Gastrocnemius medialis (tissue), 4 donors: ENCODE measurements at regions not wholly inside any gene's neighbourhood (a gene's known extent, or its start where the extent isn't known, plus 50 kb on each side); places are given as distances from the start of the nearest gene placed in this dataset.

Experiments
- ATAC-seq, 2 donors: fragments of 150-250 bp; one replicate each; pipeline ENCODE4 v1.9.1; 2016
- DNase-seq, 2 donors: peaks; one replicate each; pipeline ENCODE4 v3.0.0-alpha.2; 2019
- H3K27ac ChIP-seq, 4 donors: fragments of 200-600 bp; sonication (generic); 1 replicate in 1 of 4; 2 replicates in 3 of 4; pipeline ENCODE4 v1.5.1; 2016 to 2018; ENCODE audit warnings: mild to moderate bottlenecking in 2 of 4, moderate library complexity in 1 of 4
- H3K27me3 ChIP-seq, 3 donors: fragments of 200-600 bp; sonication (generic) in 2 of 3; 1 replicate in 1 of 3; 2 replicates in 2 of 3; pipeline versions ENCODE4 v1.5.1 to v1.6.0; 2016 to 2019; ENCODE audit warnings: mild to moderate bottlenecking in 1 of 3, moderate library complexity in 1 of 3
- H3K36me3 ChIP-seq, 2 donors: fragments of 200-600 bp; sonication (generic) in 1 of 2; one replicate each; pipeline ENCODE4 v1.5.1; 2017 to 2018
- H3K4me1 ChIP-seq, 2 donors: fragments of 200-600 bp; sonication (generic) in 1 of 2; one replicate each; pipeline ENCODE4 v1.5.1; 2016 to 2017; ENCODE audit warnings: mild to moderate bottlenecking in 2 of 2
- H3K4me3 ChIP-seq, 4 donors: fragments of 200-600 bp; sonication (generic) in 3 of 4; 1 replicate in 1 of 4; 2 replicates in 3 of 4; pipeline ENCODE4 v1.5.1; 2016 to 2019; ENCODE audit warnings: mild to moderate bottlenecking in 2 of 4
- H3K9me3 ChIP-seq, 3 donors: fragments of 200-600 bp; sonication (generic) in 2 of 3; 1 replicate in 1 of 3; 2 replicates in 2 of 3; pipeline ENCODE4 v1.5.1; 2016 to 2019
- CTCF ChIP-seq, 5 experiments: fragments of 450-650 bp in 3 of 5; fragments of 200-600 bp in 2 of 5; sonication (generic) in 2 of 5; IDR thresholded peaks in 4 of 5; conservative IDR thresholded peaks in 1 of 5; 1 replicate in 4 of 5; 2 replicates in 1 of 5; pipeline ENCODE4 v1.5.1; 2016 to 2019; ENCODE audit warnings: antibody characterized with exemption in 5 of 5, mild to moderate bottlenecking in 3 of 5, moderate library complexity in 3 of 5
- POLR2A ChIP-seq, 2 donors: fragments of 450-650 bp; IDR thresholded peaks; one replicate each; pipeline ENCODE4 v1.6.1; 2017; ENCODE audit warnings: antibody characterized with exemption in 2 of 2, mild to moderate bottlenecking in 2 of 2, moderate library complexity in 2 of 2
- in situ Hi-C, 4 donors: fragments of 200-750 bp; cut with MboI; loops; one replicate each; pipeline versions ENCODE4 v1.15.0 to v1.8.0; 2017; ENCODE audit warnings: low sequenced_read_pairs in 4 of 4
- intact Hi-C: fragments of 100-400 bp; cut with DNase I; formaldehyde crosslinking; loops from one replicate; pipeline ENCODE4 v1.15.1; 2023; ENCODE audit warnings: low total_unique reads

- no peak for DNase-seq
- TF ChIP-seq POLR2A (IDR thresholded peaks at IDR 0.05): no peak
- no peak for TF ChIP-seq CTCF (IDR thresholded peaks at IDR 0.05 in 4 of 5, conservative IDR thresholded peaks at IDR 0.05 in 1 of 5)
- Histone ChIP-seq H3K27me3 (no peaks in the 10 kb centered on the region), H3K4me3 (no peak overlapping the region), H3K9me3 (no peaks in the 10 kb centered on the region), H3K4me1 (no peaks in the 10 kb centered on the region), H3K27ac (no peak overlapping the region), H3K36me3 (no peaks in the 10 kb centered on the region)
- ATAC-seq: no peak
- intact Hi-C loops: no loop called here
- in situ Hi-C loops: no loop called here
Measured at GRCh38 chr10:83522456-83522855, 616.9 kb upstream of the GHITM start.

GRCh38 chr10:83522881-83523386 is 616.4 kb upstream of the GHITM start:
- Histone ChIP-seq H3K4me1 (no peaks in the 10 kb centered on the region), H3K27me3 (no peaks in the 10 kb centered on the region), H3K9me3 (no peaks in the 10 kb centered on the region), H3K4me3 (no peak overlapping the region), H3K36me3 (no peaks in the 10 kb centered on the region), H3K27ac (no peak overlapping the region)
- intact Hi-C loops: no loop called here
- TF ChIP-seq POLR2A (IDR thresholded peaks at IDR 0.05) (no peak), CTCF (IDR thresholded peaks at IDR 0.05 in 4 of 5, conservative IDR thresholded peaks at IDR 0.05 in 1 of 5) (no peak)
- in situ Hi-C loops: no loop called here
- no peak for DNase-seq
- ATAC-seq: no peak

- ATAC-seq (no peak), DNase-seq (no peak)
- intact Hi-C loops: no loop called here
- TF ChIP-seq CTCF (IDR thresholded peaks at IDR 0.05 in 4 of 5, conservative IDR thresholded peaks at IDR 0.05 in 1 of 5): no peak
- TF ChIP-seq POLR2A (IDR thresholded peaks at IDR 0.05): no peak
- no peak overlapping the region for H3K4me3 ChIP-seq
- H3K27ac ChIP-seq: no peak overlapping the region
- in situ Hi-C loops: no loop called here
- peaks cover 0 to 4% (median 0%) of the 10 kb centered on the region in 3 donors for H3K9me3 ChIP-seq
- no peaks in the 10 kb centered on the region for H3K4me1 ChIP-seq
- H3K36me3 ChIP-seq: no peaks in the 10 kb centered on the region
- no peaks in the 10 kb centered on the region for H3K27me3 ChIP-seq
Measured at GRCh38 chr10:83527934-83528333, 611.4 kb upstream of the GHITM start.

- Histone ChIP-seq H3K4me3 (no peak overlapping the region), H3K27ac (no peak overlapping the region), H3K9me3 (peaks cover 0 to 4% (median 0%) of the 10 kb centered on the region in 3 donors), H3K4me1 (no peaks in the 10 kb centered on the region), H3K27me3 (no peaks in the 10 kb centered on the region), H3K36me3 (no peaks in the 10 kb centered on the region)
- TF ChIP-seq POLR2A (IDR thresholded peaks at IDR 0.05): no peak
- no peak for TF ChIP-seq CTCF (IDR thresholded peaks at IDR 0.05 in 4 of 5, conservative IDR thresholded peaks at IDR 0.05 in 1 of 5)
- no peak for DNase-seq
- in situ Hi-C loops: no loop called here
- intact Hi-C loops: no loop called here
- no peak for ATAC-seq
Measured at GRCh38 chr10:83533290-83533689, 606.0 kb upstream of the GHITM start.

- H3K4me3 ChIP-seq: no peak overlapping the region
- no peaks in the 10 kb centered on the region for H3K9me3 ChIP-seq
- intact Hi-C loops (no loop called here), in situ Hi-C loops (no loop called here)
- no peaks in the 10 kb centered on the region for H3K4me1 ChIP-seq
- DNase-seq (no peak), ATAC-seq (no peak)
- H3K27me3 ChIP-seq: no peaks in the 10 kb centered on the region
- H3K27ac ChIP-seq: no peak overlapping the region
- no peaks in the 10 kb centered on the region for H3K36me3 ChIP-seq
- TF ChIP-seq CTCF (IDR thresholded peaks at IDR 0.05 in 4 of 5, conservative IDR thresholded peaks at IDR 0.05 in 1 of 5): no peak
- no peak for TF ChIP-seq POLR2A (IDR thresholded peaks at IDR 0.05)
Measured at GRCh38 chr10:83536426-83536825, 602.9 kb upstream of the GHITM start.
